ENCODE measurements at regions not wholly inside any gene's neighbourhood (a gene's known extent, or its start where the extent isn't known, plus 50 kb on each side); places are given as distances from the start of the nearest gene placed in this dataset.

DNA sequence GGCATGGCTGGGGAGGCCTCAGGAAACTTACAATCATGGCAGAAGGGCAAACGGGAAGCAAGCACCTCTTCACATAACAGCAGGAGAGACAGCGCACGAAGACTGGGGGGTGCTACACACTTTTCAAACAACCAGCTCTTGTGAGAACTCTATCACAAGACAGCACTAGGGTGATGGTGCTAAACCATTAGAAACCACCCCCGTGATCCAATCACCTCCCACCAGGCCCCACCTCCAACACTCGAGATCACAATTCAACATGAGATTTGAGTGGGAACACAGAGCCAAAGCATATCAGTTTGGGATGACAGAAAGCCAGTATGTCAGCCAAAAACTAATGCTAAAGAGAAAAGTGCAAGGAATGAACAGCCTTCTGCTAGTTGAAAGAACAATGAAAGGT is 309.8 kb upstream of the CCDC54 start:
- no peak overlapping the region for H3K4me2 ChIP-seq (ENCODE audit: low read depth, low read length, poor library complexity, severe bottlenecking)
- H3K27ac ChIP-seq (ENCODE audit: low read length): no peak overlapping the region
- no peaks in the 10 kb centered on the region for H4K20me1 ChIP-seq (ENCODE audit: insufficient read depth, low read depth, low read length)
- no peak overlapping the region for H3K9ac ChIP-seq (ENCODE audit: low read length)
- H3K4me3 ChIP-seq (ENCODE audit: low read length): no peak overlapping the region
- DNase-seq: no peak
- H3K9me2 ChIP-seq (replicated peaks; ENCODE audit: insufficient read depth, low read length): no peaks in the 10 kb centered on the region
- no peak overlapping the region for H2AFZ ChIP-seq (ENCODE audit: low read length)
- H3K9me3 ChIP-seq (ENCODE audit: low read length): no peaks in the 10 kb centered on the region
- H3K36me3 ChIP-seq (ENCODE audit: insufficient read depth, low read length): no peaks in the 10 kb centered on the region
- no peaks in the 10 kb centered on the region for H3K79me2 ChIP-seq (ENCODE audit: low read length)
- no peaks in the 10 kb centered on the region for H3K27me3 ChIP-seq (ENCODE audit: low read length)
- H3K4me1 ChIP-seq (ENCODE audit: low read length): no peaks in the 10 kb centered on the region

GRCh38 chr3:107068980-107069379 is 308.3 kb upstream of the CCDC54 start:
- H2AFZ ChIP-seq (ENCODE audit: low read length): no peak overlapping the region
- no peaks in the 10 kb centered on the region for H3K79me2 ChIP-seq (ENCODE audit: low read length)
- H3K4me3 ChIP-seq (ENCODE audit: low read length): no peak overlapping the region
- no peaks in the 10 kb centered on the region for H4K20me1 ChIP-seq (ENCODE audit: insufficient read depth, low read depth, low read length)
- no peaks in the 10 kb centered on the region for H3K27me3 ChIP-seq (ENCODE audit: low read length)
- no peak for DNase-seq
- H3K9me2 ChIP-seq (replicated peaks; ENCODE audit: insufficient read depth, low read length): no peaks in the 10 kb centered on the region
- H3K4me2 ChIP-seq (ENCODE audit: low read depth, low read length, poor library complexity, severe bottlenecking): no peak overlapping the region
- no peak overlapping the region for H3K9ac ChIP-seq (ENCODE audit: low read length)
- H3K27ac ChIP-seq (ENCODE audit: low read length): no peak overlapping the region
- no peaks in the 10 kb centered on the region for H3K4me1 ChIP-seq (ENCODE audit: low read length)
- H3K9me3 ChIP-seq (ENCODE audit: low read length): no peaks in the 10 kb centered on the region
- no peaks in the 10 kb centered on the region for H3K36me3 ChIP-seq (ENCODE audit: insufficient read depth, low read length)

- Histone ChIP-seq H3K36me3 (ENCODE audit: insufficient read depth, low read length) (no peaks in the 10 kb centered on the region), H4K20me1 (ENCODE audit: insufficient read depth, low read depth, low read length) (no peaks in the 10 kb centered on the region), H3K9ac (ENCODE audit: low read length) (no peak overlapping the region), H3K4me3 (ENCODE audit: low read length) (no peak overlapping the region), H3K27ac (ENCODE audit: low read length) (no peak overlapping the region), H2AFZ (ENCODE audit: low read length) (no peak overlapping the region), H3K4me2 (ENCODE audit: low read depth, low read length, poor library complexity, severe bottlenecking) (no peak overlapping the region), H3K27me3 (ENCODE audit: low read length) (no peaks in the 10 kb centered on the region), H3K79me2 (ENCODE audit: low read length) (no peaks in the 10 kb centered on the region), H3K4me1 (ENCODE audit: low read length) (no peaks in the 10 kb centered on the region), H3K9me3 (ENCODE audit: low read length) (no peaks in the 10 kb centered on the region), H3K9me2 (replicated peaks; ENCODE audit: insufficient read depth, low read length) (no peaks in the 10 kb centered on the region)
- no peak for DNase-seq
These were observed 300.3 kb upstream of the CCDC54 start for GRCh38 chr3:107076946-107077345.

- Histone ChIP-seq H4K20me1 (ENCODE audit: insufficient read depth, low read depth, low read length) (no peaks in the 10 kb centered on the region), H2AFZ (ENCODE audit: low read length) (no peak overlapping the region), H3K9me3 (ENCODE audit: low read length) (no peaks in the 10 kb centered on the region)
These were observed 299.8 kb upstream of the CCDC54 start for GRCh38 chr3:107077391-107077790.

GRCh38 chr3:107082527-107082926 is 294.7 kb upstream of the CCDC54 start:
- Histone ChIP-seq H3K4me1 (ENCODE audit: low read length) (no peaks in the 10 kb centered on the region), H3K27ac (ENCODE audit: low read length) (no peak overlapping the region), H3K4me2 (ENCODE audit: low read depth, low read length, poor library complexity, severe bottlenecking) (no peak overlapping the region), H3K9me3 (ENCODE audit: low read length) (no peaks in the 10 kb centered on the region), H3K27me3 (ENCODE audit: low read length) (no peaks in the 10 kb centered on the region), H3K36me3 (ENCODE audit: insufficient read depth, low read length) (no peaks in the 10 kb centered on the region), H3K79me2 (ENCODE audit: low read length) (no peaks in the 10 kb centered on the region), H3K9ac (ENCODE audit: low read length) (no peak overlapping the region), H2AFZ (ENCODE audit: low read length) (no peak overlapping the region), H3K9me2 (replicated peaks; ENCODE audit: insufficient read depth, low read length) (no peaks in the 10 kb centered on the region), H3K4me3 (ENCODE audit: low read length) (no peak overlapping the region), H4K20me1 (ENCODE audit: insufficient read depth, low read depth, low read length) (no peaks in the 10 kb centered on the region)
- DNase-seq: no peak

More at GRCh38 chr3:107077391-107077790, 299.8 kb upstream of the CCDC54 start:
- DNase-seq: no peak
- Histone ChIP-seq H3K4me2 (ENCODE audit: low read depth, low read length, poor library complexity, severe bottlenecking) (no peak overlapping the region), H3K4me3 (ENCODE audit: low read length) (no peak overlapping the region), H3K27me3 (ENCODE audit: low read length) (no peaks in the 10 kb centered on the region), H3K9me2 (replicated peaks; ENCODE audit: insufficient read depth, low read length) (no peaks in the 10 kb centered on the region), H3K27ac (ENCODE audit: low read length) (no peak overlapping the region), H3K36me3 (ENCODE audit: insufficient read depth, low read length) (no peaks in the 10 kb centered on the region), H3K9ac (ENCODE audit: low read length) (no peak overlapping the region), H3K79me2 (ENCODE audit: low read length) (no peaks in the 10 kb centered on the region), H3K4me1 (ENCODE audit: low read length) (no peaks in the 10 kb centered on the region)

DNA sequence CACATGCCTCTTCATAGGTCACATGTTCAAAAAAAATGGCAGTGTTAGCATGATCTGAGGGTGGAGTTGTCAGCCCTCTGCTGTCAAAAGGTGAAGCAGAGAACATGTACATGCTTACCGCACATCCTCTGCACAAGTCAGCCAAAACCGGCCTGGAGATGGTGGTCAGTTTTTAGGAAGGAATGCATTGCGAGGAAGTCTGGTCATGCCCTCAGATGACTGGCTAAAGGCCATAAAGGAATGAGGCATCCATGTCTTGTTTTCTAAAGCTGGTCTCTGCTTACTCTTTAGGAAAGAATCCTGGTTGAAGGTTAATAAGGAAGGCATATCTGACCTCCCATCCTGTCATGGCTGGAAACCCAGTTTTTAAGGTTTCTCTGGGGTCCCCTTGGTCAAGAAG is 292.0 kb upstream of the CCDC54 start:
- Histone ChIP-seq H3K9me3 (ENCODE audit: low read length) (no peaks in the 10 kb centered on the region), H3K4me3 (ENCODE audit: low read length) (no peak overlapping the region), H3K27ac (ENCODE audit: low read length) (no peak overlapping the region), H3K9ac (ENCODE audit: low read length) (no peak overlapping the region), H3K36me3 (ENCODE audit: insufficient read depth, low read length) (no peaks in the 10 kb centered on the region), H4K20me1 (ENCODE audit: insufficient read depth, low read depth, low read length) (no peaks in the 10 kb centered on the region), H3K9me2 (replicated peaks; ENCODE audit: insufficient read depth, low read length) (no peaks in the 10 kb centered on the region), H3K27me3 (ENCODE audit: low read length) (no peaks in the 10 kb centered on the region), H2AFZ (ENCODE audit: low read length) (no peak overlapping the region), H3K4me2 (ENCODE audit: low read depth, low read length, poor library complexity, severe bottlenecking) (no peak overlapping the region), H3K79me2 (ENCODE audit: low read length) (no peaks in the 10 kb centered on the region), H3K4me1 (ENCODE audit: low read length) (no peaks in the 10 kb centered on the region)
- DNase-seq: no peak

DNA sequence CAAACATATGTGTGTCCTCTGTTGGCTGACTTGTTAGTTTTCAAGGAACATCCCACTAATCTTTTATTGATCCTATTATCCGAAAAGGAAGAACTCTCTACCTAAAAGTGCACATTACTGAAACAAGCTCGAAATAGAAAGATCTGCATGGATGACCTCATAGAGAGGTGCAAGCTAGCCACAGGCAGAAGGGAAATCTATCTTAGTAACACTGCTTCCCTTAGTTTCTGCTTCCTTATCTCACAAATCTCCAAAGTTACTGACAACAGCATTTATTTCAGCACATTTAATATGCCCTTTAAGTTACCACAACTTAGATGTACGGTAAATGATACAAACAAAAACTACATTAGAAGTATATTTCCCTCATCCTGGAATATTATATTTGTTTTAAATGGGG is 285.1 kb upstream of the CCDC54 start:
- no peak overlapping the region for H3K9ac ChIP-seq (ENCODE audit: low read length)
- H3K4me2 ChIP-seq (ENCODE audit: low read depth, low read length, poor library complexity, severe bottlenecking): no peak overlapping the region
- no peaks in the 10 kb centered on the region for H3K9me3 ChIP-seq (ENCODE audit: low read length)
- H3K27me3 ChIP-seq (ENCODE audit: low read length): no peaks in the 10 kb centered on the region
- no peaks in the 10 kb centered on the region for H4K20me1 ChIP-seq (ENCODE audit: insufficient read depth, low read depth, low read length)
- no peaks in the 10 kb centered on the region for H3K79me2 ChIP-seq (ENCODE audit: low read length)
- no peaks in the 10 kb centered on the region for H3K9me2 ChIP-seq (replicated peaks; ENCODE audit: insufficient read depth, low read length)
- DNase-seq: no peak
- H2AFZ ChIP-seq (ENCODE audit: low read length): no peak overlapping the region
- H3K36me3 ChIP-seq (ENCODE audit: insufficient read depth, low read length): no peaks in the 10 kb centered on the region
- no peak overlapping the region for H3K27ac ChIP-seq (ENCODE audit: low read length)
- H3K4me1 ChIP-seq (ENCODE audit: low read length): no peaks in the 10 kb centered on the region
- H3K4me3 ChIP-seq (ENCODE audit: low read length): no peak overlapping the region

DNA sequence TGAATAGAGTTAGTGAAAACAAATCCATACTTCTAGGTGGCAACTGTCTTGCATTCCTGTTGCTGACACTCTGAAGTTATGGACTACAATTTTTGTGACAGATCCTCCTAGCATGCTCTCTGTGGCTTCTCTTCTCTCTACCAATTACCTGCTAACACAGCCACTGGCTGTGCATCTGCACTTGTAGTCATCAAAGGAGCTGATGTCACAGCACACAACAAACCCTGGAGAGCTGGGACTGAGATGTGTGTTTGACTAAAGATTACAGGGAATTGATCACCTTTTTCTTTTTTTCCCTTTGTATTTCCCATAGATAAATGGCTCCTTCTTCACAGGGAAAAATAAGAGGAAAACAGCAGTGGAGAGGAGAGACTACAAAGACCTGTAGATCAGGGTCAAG is 278.4 kb upstream of the CCDC54 start:
- Histone ChIP-seq H3K27me3 (ENCODE audit: low read length) (no peaks in the 10 kb centered on the region), H4K20me1 (ENCODE audit: insufficient read depth, low read depth, low read length) (no peaks in the 10 kb centered on the region), H3K9ac (ENCODE audit: low read length) (no peak overlapping the region), H3K4me2 (ENCODE audit: low read depth, low read length, poor library complexity, severe bottlenecking) (no peak overlapping the region), H3K27ac (ENCODE audit: low read length) (no peak overlapping the region), H3K79me2 (ENCODE audit: low read length) (no peaks in the 10 kb centered on the region), H3K36me3 (ENCODE audit: insufficient read depth, low read length) (no peaks in the 10 kb centered on the region), H3K9me2 (replicated peaks; ENCODE audit: insufficient read depth, low read length) (no peaks in the 10 kb centered on the region), H2AFZ (ENCODE audit: low read length) (no peak overlapping the region), H3K4me1 (ENCODE audit: low read length) (no peaks in the 10 kb centered on the region), H3K9me3 (ENCODE audit: low read length) (no peaks in the 10 kb centered on the region), H3K4me3 (ENCODE audit: low read length) (no peak overlapping the region)
- no peak for DNase-seq

DNA sequence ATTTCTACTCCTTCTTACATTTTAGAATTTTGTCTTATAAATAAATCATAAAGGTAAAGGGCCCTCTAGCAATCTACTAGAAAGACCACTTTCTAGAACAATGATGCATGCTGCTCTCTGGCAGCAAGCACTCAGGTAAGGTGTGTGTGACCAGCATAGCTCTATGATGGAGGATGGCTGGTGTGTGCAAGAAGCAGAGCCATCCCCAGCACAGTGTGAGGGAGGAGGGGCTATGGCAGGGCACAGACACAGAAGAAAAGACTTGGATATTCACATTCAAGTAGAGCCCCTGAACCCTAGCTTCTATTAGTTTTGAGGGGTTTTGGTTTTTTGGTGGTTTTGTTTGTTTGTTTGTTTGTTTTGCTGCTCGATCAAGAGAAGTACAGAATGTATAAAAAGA is 277.1 kb upstream of the CCDC54 start:
- H2AFZ ChIP-seq (ENCODE audit: low read length): no peak overlapping the region
- no peak for DNase-seq
- no peaks in the 10 kb centered on the region for H3K79me2 ChIP-seq (ENCODE audit: low read length)
- no peaks in the 10 kb centered on the region for H3K9me2 ChIP-seq (replicated peaks; ENCODE audit: insufficient read depth, low read length)
- no peaks in the 10 kb centered on the region for H3K9me3 ChIP-seq (ENCODE audit: low read length)
- no peak overlapping the region for H3K9ac ChIP-seq (ENCODE audit: low read length)
- H3K4me2 ChIP-seq (ENCODE audit: low read depth, low read length, poor library complexity, severe bottlenecking): no peak overlapping the region
- H3K4me1 ChIP-seq (ENCODE audit: low read length): no peaks in the 10 kb centered on the region
- H3K4me3 ChIP-seq (ENCODE audit: low read length): no peak overlapping the region
- H3K27ac ChIP-seq (ENCODE audit: low read length): no peak overlapping the region
- no peaks in the 10 kb centered on the region for H3K36me3 ChIP-seq (ENCODE audit: insufficient read depth, low read length)
- no peaks in the 10 kb centered on the region for H4K20me1 ChIP-seq (ENCODE audit: insufficient read depth, low read depth, low read length)
- no peaks in the 10 kb centered on the region for H3K27me3 ChIP-seq (ENCODE audit: low read length)

Measured in Karpas-422 (cell line).